PC-9 (cell line): ENCODE measurements at regions not wholly inside any gene's neighbourhood (a gene's known extent, or its start where the extent isn't known, plus 50 kb on each side); places are given as distances from the start of the nearest gene placed in this dataset.

Experiments used
- EZH2 ChIP-seq: fragments of 200-600 bp; sonication (generic); IDR thresholded peaks from 2 replicates; pipeline ENCODE4 v1.8.0; 2017; ENCODE audit warnings: antibody characterized with exemption, low read depth
- TF ChIP-seq, protein P1 (sequence below): fragments of 200-600 bp; sonication (generic); conservative IDR thresholded peaks from 2 replicates; pipeline ENCODE4 v1.6.1; 2017; ENCODE audit warnings: mixed run types, antibody characterized with exemption, mild to moderate bottlenecking, moderate library complexity

DNA sequence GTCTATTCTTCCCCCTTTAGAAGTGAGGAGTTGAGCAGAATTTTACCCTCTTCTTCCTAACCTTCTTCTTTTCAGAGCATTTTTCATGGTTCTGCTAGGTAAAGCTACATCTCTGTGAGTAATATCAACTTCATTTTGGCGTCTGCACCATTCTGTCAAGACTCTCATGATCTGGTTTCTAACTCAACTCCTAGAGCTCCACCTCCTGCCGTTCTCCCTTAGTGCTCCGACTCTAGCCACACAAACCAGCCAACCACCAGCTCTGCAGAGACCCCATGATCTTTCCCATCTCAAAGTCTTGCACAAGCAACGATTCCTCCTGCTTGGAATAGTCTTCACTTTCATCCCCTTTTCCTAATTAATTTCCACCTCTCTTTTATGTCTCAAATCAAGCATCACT is 193.9 kb upstream of the TMC3 start:
- TF ChIP-seq, protein P1, sequence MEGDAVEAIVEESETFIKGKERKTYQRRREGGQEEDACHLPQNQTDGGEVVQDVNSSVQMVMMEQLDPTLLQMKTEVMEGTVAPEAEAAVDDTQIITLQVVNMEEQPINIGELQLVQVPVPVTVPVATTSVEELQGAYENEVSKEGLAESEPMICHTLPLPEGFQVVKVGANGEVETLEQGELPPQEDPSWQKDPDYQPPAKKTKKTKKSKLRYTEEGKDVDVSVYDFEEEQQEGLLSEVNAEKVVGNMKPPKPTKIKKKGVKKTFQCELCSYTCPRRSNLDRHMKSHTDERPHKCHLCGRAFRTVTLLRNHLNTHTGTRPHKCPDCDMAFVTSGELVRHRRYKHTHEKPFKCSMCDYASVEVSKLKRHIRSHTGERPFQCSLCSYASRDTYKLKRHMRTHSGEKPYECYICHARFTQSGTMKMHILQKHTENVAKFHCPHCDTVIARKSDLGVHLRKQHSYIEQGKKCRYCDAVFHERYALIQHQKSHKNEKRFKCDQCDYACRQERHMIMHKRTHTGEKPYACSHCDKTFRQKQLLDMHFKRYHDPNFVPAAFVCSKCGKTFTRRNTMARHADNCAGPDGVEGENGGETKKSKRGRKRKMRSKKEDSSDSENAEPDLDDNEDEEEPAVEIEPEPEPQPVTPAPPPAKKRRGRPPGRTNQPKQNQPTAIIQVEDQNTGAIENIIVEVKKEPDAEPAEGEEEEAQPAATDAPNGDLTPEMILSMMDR = no peak
- TF ChIP-seq EZH2 = no peak
